A673 (cell line): ENCODE measurements at regions not wholly inside any gene's neighbourhood (a gene's known extent, or its start where the extent isn't known, plus 50 kb on each side); places are given as distances from the start of the nearest gene placed in this dataset.

Experiments used
- EZH2 ChIP-seq: fragments of 200-600 bp; sonication (generic); IDR thresholded peaks from 2 replicates; pipeline ENCODE4 v1.6.1; 2017; ENCODE audit warnings: borderline replicate concordance, low read depth, mild to moderate bottlenecking, mixed read lengths, antibody characterized with exemption, low read length; ENCODE audit not compliant: poor library complexity, severe bottlenecking
- TF ChIP-seq, protein P1 (sequence below): fragments of 300-800, 200-600 bp; sonication (generic); conservative IDR thresholded peaks from 2 replicates; pipeline ENCODE4 v1.5.1; 2017; ENCODE audit warnings: low read depth, mild to moderate bottlenecking, antibody characterized with exemption, low read length, moderate library complexity, mixed read lengths

DNA sequence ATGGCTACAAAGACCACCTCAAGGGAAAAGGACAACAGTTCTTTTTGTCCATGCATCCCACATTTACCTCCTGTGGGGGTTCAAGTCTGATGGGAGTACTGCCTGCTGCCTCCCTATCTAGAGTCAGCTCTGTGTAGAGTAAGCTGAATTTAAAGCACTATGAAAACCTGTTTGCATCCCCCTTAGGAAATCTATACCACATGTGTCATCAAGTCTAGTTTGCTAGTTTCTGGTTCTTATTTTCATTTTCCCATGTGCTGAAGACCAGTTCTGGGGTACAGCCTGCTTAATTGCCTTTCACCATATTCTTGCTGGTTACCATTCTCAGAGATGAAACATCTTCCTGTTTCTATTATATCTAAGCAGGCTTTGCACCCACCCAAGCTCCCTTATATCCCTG is 470.3 kb downstream of the MBD2 start:
- no peak for TF ChIP-seq EZH2
- TF ChIP-seq, protein P1, sequence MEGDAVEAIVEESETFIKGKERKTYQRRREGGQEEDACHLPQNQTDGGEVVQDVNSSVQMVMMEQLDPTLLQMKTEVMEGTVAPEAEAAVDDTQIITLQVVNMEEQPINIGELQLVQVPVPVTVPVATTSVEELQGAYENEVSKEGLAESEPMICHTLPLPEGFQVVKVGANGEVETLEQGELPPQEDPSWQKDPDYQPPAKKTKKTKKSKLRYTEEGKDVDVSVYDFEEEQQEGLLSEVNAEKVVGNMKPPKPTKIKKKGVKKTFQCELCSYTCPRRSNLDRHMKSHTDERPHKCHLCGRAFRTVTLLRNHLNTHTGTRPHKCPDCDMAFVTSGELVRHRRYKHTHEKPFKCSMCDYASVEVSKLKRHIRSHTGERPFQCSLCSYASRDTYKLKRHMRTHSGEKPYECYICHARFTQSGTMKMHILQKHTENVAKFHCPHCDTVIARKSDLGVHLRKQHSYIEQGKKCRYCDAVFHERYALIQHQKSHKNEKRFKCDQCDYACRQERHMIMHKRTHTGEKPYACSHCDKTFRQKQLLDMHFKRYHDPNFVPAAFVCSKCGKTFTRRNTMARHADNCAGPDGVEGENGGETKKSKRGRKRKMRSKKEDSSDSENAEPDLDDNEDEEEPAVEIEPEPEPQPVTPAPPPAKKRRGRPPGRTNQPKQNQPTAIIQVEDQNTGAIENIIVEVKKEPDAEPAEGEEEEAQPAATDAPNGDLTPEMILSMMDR = no peak
